Right cardiac atrium (tissue), 5 donors: ENCODE measurements at regions not wholly inside any gene's neighbourhood (a gene's known extent, or its start where the extent isn't known, plus 50 kb on each side); places are given as distances from the start of the nearest gene placed in this dataset.
"Not testable (repeated sequence)": the region's sequence is repeated elsewhere in the genome, so short reads cannot be mapped to it uniquely, and the experiment has no call there.

Experiments used
- ATAC-seq, 2 donors: fragments of 200-7000 bp; cut with Tn5 transposase; one replicate each; pipeline versions ENCODE4 v1.8.0 to v1.9.1; 2020; ENCODE audit warnings: moderate library complexity in 2 of 2, mild to moderate bottlenecking in 1 of 2
- DNase-seq, 3 donors: peaks; one replicate each; pipeline ENCODE4 v3.0.0-alpha.2; 2020
- H3K27ac ChIP-seq: one replicate; pipeline ENCODE4 v1.5.1; 2013; ENCODE audit warnings: mild to moderate bottlenecking, low read length, control low read depth, moderate library complexity
- H3K27me3 ChIP-seq: one replicate; pipeline ENCODE4 v1.6.1; 2013; ENCODE audit not compliant: control insufficient read depth, insufficient read depth
- H3K4me1 ChIP-seq: one replicate; pipeline ENCODE4 v1.6.1; 2013; ENCODE audit warnings: low read length; ENCODE audit not compliant: control insufficient read depth, insufficient read depth
- H3K4me3 ChIP-seq: one replicate; pipeline ENCODE4 v1.5.1; 2013; ENCODE audit warnings: low read length, control low read depth
- H3K9me3 ChIP-seq: one replicate; pipeline ENCODE4 v1.6.1; 2013; ENCODE audit warnings: low read length; ENCODE audit not compliant: control insufficient read depth
- WGBS: extraction: QIAGEN DNeasy Blood & Tissue Kit; methylation state at CpG from one replicate; pipeline ENCODE4 v1.1.7; 2013; 5-methylcytosine and 5-hydroxymethylcytosine counted together
- intact Hi-C, 4 donors: fragments of 100-400 bp; cut with DNase I; formaldehyde crosslinking; loops; one replicate each; pipeline versions ENCODE4 v1.11.0 to v1.14.0; 2022 to 2023
- donor health status: healthy with polysubstance abuse.
- donor health status: DM: no; HTN: yes; CAD: no.
- donor health status: DM: no; HTN: no; CAD: no.
- donor health status: DM: no; HTN: yes; CAD: no; lungs with severe emphysema.
- donor health status: DM: yes; HTN: yes; CAD: no.

DNA sequence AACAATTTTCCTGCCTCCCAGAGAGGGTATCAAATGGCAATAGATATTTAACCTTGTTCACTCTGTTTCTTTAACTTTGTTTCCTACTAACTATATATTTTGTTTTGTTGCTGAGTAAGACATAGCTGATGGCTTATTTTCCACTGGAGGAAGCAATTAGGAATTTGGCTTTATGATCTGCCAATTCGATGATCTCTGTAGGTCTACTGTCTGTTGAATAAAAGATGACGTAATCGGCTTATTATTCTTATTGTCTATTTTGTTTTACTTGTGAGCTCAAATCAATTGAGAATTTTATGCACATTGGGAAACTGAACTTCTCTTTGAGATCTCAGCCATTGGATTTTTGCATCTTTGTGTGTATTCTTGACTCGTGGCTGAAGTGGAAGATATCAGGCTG lies 862.6 kb downstream of the EFNB2 start:
- 79% methylated on average over 4 of the region's 4 CpGs for WGBS
- DNase-seq (no peak), ATAC-seq (no peak)
- H3K27me3 ChIP-seq = no peaks in the 10 kb centered on the region
- intact Hi-C loops = no loop called here
- no peaks in the 10 kb centered on the region for H3K9me3 ChIP-seq
- H3K27ac ChIP-seq = no peak overlapping the region
- no peaks in the 10 kb centered on the region for H3K4me1 ChIP-seq
- H3K4me3 ChIP-seq = no peak overlapping the region

DNA sequence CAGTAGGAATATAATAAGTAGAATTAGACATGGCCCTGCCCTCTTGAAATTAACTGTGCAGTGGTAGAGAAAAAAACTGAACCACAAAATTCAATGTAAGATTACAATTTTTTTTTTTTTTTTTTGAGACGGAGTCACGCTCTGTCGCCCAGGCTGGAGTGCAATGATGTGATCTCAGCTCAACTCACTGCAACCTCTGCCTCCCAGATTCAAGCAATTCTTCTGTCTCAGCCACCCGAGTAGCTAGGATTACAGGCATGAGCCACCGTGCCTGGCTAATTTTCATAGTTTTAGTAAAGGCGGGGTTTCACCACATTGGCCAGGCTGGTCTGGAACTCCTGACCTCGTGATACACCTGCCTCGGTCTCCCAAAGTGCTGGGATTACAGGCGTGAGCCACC lies 864.3 kb downstream of the EFNB2 start:
- H3K27ac ChIP-seq, H3K4me1 ChIP-seq, DNase-seq, ATAC-seq, intact Hi-C loops, H3K4me3 ChIP-seq, H3K9me3 ChIP-seq, H3K27me3 ChIP-seq: not testable (repeated sequence)
- 97% methylated on average over 9 of the region's 9 CpGs for WGBS

GRCh38 chr13:105670179-105670990 lies 865.1 kb downstream of the EFNB2 start:
- WGBS = 85% methylated on average over 3 of the region's 3 CpGs
- Histone ChIP-seq H3K4me1 (no peaks in the 10 kb centered on the region), H3K27ac (no peak overlapping the region), H3K9me3 (no peaks in the 10 kb centered on the region), H3K4me3 (no peak overlapping the region), H3K27me3 (no peaks in the 10 kb centered on the region)
- ATAC-seq (no peak), DNase-seq (no peak)
- intact Hi-C loops = no loop called here

DNA sequence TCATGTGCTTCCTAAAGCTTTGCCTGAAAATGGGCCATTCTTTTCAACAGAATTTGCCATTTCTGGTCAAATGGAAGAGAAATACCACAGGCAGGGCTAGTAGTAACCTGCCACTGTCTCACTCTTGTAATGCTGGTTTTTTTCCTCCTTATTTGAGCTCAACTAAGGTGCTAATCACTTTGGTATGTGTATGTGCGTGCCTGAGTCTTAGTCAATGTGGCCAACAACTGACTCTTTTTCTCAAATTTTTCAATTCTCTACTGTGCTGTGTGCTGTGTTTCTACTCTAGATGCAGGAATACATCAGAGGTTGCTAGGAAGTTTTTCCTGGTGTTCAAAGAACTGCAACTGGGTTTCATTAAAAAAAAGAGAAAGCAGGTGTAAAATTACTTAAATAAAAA lies 870.2 kb downstream of the EFNB2 start:
- Histone ChIP-seq H3K27me3 (no peaks in the 10 kb centered on the region), H3K4me3 (no peak overlapping the region), H3K4me1 (no peaks in the 10 kb centered on the region), H3K27ac (no peak overlapping the region), H3K9me3 (no peaks in the 10 kb centered on the region)
- intact Hi-C loops = no loop called here
- 84% methylated on average over 1 of the region's 1 CpG for WGBS
- DNase-seq = no peak
- no peak for ATAC-seq

DNA sequence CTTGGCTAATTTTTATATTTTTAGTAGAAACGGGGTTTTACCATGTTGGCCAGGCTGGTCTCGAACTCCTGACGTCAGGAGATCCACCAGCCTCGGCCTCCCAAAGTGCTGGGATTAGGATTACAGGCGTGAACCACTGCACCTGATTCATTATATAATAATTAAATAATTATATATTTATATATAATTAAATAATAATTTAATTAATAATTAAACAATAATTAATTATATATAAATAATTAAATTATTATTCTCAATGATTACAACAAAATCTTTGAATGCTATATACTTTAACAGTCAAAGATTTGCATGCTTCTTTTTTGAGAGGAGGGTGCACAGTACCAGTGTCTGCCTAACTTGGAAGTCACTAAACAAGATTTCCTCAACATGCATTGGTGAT lies 872.3 kb downstream of the EFNB2 start:
- no peak overlapping the region for H3K27ac ChIP-seq
- no peaks in the 10 kb centered on the region for H3K27me3 ChIP-seq

DNA sequence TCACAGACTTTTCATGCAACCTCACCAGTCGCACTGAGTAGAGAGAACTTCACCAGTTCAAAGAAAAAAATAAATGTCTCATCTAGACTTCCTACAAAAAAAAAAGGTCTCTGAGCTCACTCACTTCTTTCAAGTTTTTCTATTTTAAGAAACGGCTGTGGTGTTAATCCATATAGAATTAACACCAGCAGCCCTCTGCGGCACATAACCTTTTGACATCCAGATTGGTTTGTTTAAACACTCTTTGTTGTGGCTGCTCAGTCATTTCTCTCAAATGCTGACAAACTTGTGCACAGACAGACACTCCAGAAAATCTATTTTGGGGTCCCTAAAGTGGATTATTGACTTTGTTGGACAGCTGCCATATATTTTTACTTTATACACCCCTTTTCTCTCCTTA lies 874.9 kb downstream of the EFNB2 start:
- no peaks in the 10 kb centered on the region for H3K4me1 ChIP-seq
- DNase-seq (no peak), ATAC-seq (no peak)
- H3K27me3 ChIP-seq = no peaks in the 10 kb centered on the region
- 70% methylated on average over 3 of the region's 3 CpGs for WGBS
- intact Hi-C loops = no loop called here
- no peak overlapping the region for H3K27ac ChIP-seq
- H3K4me3 ChIP-seq = no peak overlapping the region
- no peaks in the 10 kb centered on the region for H3K9me3 ChIP-seq

More for the DNA sequence above, 872.3 kb downstream of the EFNB2 start:
- no peak for ATAC-seq
- Histone ChIP-seq H3K4me1 (no peaks in the 10 kb centered on the region), H3K4me3 (no peak overlapping the region), H3K9me3 (no peaks in the 10 kb centered on the region)
- no peak for DNase-seq
- 96% methylated on average over 5 of the region's 5 CpGs for WGBS
- intact Hi-C loops = no loop called here

DNA sequence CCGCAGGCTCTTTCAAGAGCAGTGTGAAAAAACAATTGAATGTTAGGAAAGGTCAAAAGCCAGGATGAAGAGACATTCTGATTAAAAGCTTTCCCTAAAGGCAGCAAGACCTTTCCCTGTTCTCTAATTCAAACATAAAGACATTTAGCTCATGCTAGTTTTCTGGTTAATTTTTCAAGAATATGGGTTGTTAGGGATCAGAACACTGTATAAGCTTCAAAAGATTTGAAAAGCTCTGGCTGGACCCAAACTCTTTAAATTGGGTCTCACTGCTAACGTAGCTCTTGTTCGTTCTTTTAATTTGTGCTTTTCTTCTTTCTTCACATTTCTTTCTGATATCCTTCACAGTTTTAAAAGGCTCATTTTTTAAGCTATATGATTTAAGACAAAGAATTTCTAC lies 877.0 kb downstream of the EFNB2 start:
- WGBS = 80% methylated on average over 3 of the region's 3 CpGs
- H3K9me3 ChIP-seq = no peaks in the 10 kb centered on the region
- intact Hi-C loops = no loop called here
- no peak overlapping the region for H3K4me3 ChIP-seq
- H3K27me3 ChIP-seq = no peaks in the 10 kb centered on the region
- H3K4me1 ChIP-seq = no peaks in the 10 kb centered on the region
- ATAC-seq = no peak
- DNase-seq = no peak
- no peak overlapping the region for H3K27ac ChIP-seq

- Histone ChIP-seq H3K27ac (no peak overlapping the region), H3K27me3 (no peaks in the 10 kb centered on the region), H3K4me1 (no peaks in the 10 kb centered on the region), H3K9me3 (no peaks in the 10 kb centered on the region), H3K4me3 (no peak overlapping the region)
- intact Hi-C loops = no loop called here
- DNase-seq (no peak), ATAC-seq (no peak)
- 50% methylated on average over 2 of the region's 2 CpGs for WGBS
Observed at GRCh38 chr13:105655046-105655445, 880.4 kb downstream of the EFNB2 start.

DNA sequence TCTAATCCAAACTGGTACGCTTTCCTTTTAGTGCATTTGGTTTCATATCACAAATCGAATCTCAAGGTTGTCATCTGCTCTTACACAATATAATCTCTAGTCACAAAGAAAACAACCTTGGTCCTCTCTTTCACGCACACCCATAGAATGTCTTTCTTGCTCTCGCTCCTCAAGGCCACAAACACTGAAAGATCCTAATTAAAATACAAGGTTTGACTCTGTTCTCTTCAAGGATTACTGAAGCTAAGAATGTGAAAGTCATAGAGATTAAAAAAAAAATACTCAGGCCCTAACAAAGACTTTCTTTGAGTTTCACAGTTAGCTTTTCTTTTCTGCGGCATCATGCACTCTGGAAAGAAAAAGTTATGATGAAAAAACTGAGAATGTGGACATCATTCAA lies 891.5 kb downstream of the EFNB2 start:
- Histone ChIP-seq H3K27me3 (no peaks in the 10 kb centered on the region), H3K27ac (no peak overlapping the region), H3K9me3 (no peaks in the 10 kb centered on the region), H3K4me1 (no peaks in the 10 kb centered on the region), H3K4me3 (no peak overlapping the region)
- ATAC-seq (no peak), DNase-seq (no peak)
- intact Hi-C loops = no loop called here
- WGBS = 92% methylated on average over 5 of the region's 5 CpGs

DNA sequence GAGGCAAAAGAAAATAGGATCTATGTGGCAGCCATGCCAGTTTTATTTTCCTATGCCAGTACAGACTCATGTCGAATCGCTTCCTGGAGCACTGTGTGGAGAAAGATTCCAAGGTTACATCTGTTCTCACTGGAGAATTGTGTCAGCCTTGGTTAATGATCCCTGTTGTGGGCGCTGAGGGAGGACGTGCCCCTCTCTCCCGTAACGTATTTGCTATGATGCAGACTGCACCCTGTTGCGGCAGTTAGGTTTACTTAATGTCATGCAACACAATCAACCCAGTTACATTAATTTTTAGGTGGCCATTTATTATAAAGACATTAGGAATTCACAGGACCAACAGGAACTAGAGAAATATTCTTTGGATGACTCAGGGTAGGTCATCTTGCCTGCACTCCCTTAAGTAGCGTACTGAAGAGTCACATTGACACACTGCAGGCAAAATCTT lies 892.9 kb downstream of the EFNB2 start:
- Histone ChIP-seq H3K27ac (no peak overlapping the region), H3K4me3 (no peak overlapping the region), H3K9me3 (no peaks in the 10 kb centered on the region), H3K4me1 (no peaks in the 10 kb centered on the region), H3K27me3 (no peaks in the 10 kb centered on the region)
- 95% methylated on average over 8 of the region's 8 CpGs for WGBS
- ATAC-seq (no peak), DNase-seq (no peak)
- intact Hi-C loops = no loop called here

GRCh38 chr13:105641121-105641520 lies 894.3 kb downstream of the EFNB2 start:
- ATAC-seq (no peak), DNase-seq (no peak)
- no peaks in the 10 kb centered on the region for H3K9me3 ChIP-seq
- WGBS = 73% methylated on average over 5 of the region's 5 CpGs
- H3K27me3 ChIP-seq = no peaks in the 10 kb centered on the region
- H3K4me1 ChIP-seq = no peaks in the 10 kb centered on the region
- H3K27ac ChIP-seq = no peak overlapping the region
- intact Hi-C loops = no loop called here
- no peak overlapping the region for H3K4me3 ChIP-seq

DNA sequence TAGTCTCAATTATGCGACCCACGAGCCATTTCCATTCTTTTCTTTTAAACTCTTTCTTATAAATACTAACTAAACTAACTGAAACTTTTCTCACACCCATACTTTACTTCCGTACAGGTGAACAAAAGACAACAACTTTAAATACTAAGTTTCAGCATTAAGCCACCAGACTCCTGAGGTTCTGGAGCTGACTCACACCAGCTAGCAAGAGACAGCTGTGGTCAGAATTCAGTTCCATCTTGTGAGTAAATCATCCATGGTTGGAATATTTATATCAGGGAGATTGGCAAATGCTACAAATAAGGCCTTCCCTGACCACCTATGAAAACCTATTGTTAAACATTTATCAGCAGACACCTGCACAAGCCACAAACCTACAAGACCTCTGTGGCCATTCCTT lies 897.0 kb downstream of the EFNB2 start:
- Histone ChIP-seq H3K4me3 (no peak overlapping the region), H3K4me1 (no peaks in the 10 kb centered on the region), H3K27ac (no peak overlapping the region), H3K9me3 (no peaks in the 10 kb centered on the region), H3K27me3 (no peaks in the 10 kb centered on the region)
- DNase-seq = no peak
- no peak for ATAC-seq
- 96% methylated on average over 3 of the region's 3 CpGs for WGBS
- intact Hi-C loops = no loop called here
